Esophagus muscularis mucosa (tissue), 4 donors: ENCODE measurements at regions not wholly inside any gene's neighbourhood (a gene's known extent, or its start where the extent isn't known, plus 50 kb on each side); places are given as distances from the start of the nearest gene placed in this dataset.
A peak's percentile ranks its signal among the peaks of the same experiment; 100 is the strongest.

Experiments used
- DNase-seq: peaks from one replicate; pipeline ENCODE4 v3.0.0-alpha.2; 2017; ENCODE audit errors: extremely low spot score
- H3K27ac ChIP-seq, 4 donors: fragments of 200-600 bp; sonication (generic); replicated peaks in 1 of 4; 1 replicate in 3 of 4; 2 replicates in 1 of 4; pipeline ENCODE4 v1.5.1; 2016 to 2019; ENCODE audit warnings: mild to moderate bottlenecking in 1 of 4
- H3K27me3 ChIP-seq, 4 donors: fragments of 200-600 bp; sonication (generic); one replicate each; pipeline versions ENCODE4 v1.5.1 to v1.6.0; 2016 to 2019
- H3K36me3 ChIP-seq, 4 donors: fragments of 200-600 bp; sonication (generic); one replicate each; pipeline ENCODE4 v1.5.1; 2016 to 2019
- H3K4me1 ChIP-seq, 4 donors: fragments of 200-600 bp; sonication (generic); one replicate each; pipeline ENCODE4 v1.5.1; 2016 to 2019
- H3K4me3 ChIP-seq, 4 donors: fragments of 200-600 bp; sonication (generic); 1 replicate in 2 of 4; 2 replicates in 2 of 4; pipeline ENCODE4 v1.5.1; 2016 to 2019; ENCODE audit warnings: mild to moderate bottlenecking in 4 of 4, moderate library complexity in 1 of 4
- H3K9me3 ChIP-seq, 4 donors: fragments of 200-600 bp; sonication (generic); 1 replicate in 3 of 4; 2 replicates in 1 of 4; pipeline ENCODE4 v1.5.1; 2016 to 2019
- CTCF ChIP-seq, 3 experiments: fragments of 200-600 bp in 2 of 3; fragments of 450-650 bp in 1 of 3; sonication (generic) in 2 of 3; IDR thresholded peaks; one replicate each; pipeline ENCODE4 v1.5.1; 2017 to 2019; ENCODE audit warnings: antibody characterized with exemption in 3 of 3, mild to moderate bottlenecking in 2 of 3, moderate library complexity in 1 of 3
- EP300 ChIP-seq: sonication (generic); formaldehyde crosslinking; IDR thresholded peaks from one replicate; pipeline ENCODE4 v1.6.1; 2017; ENCODE audit warnings: antibody characterized with exemption
- POLR2A ChIP-seq: fragments of 450-650 bp; IDR thresholded peaks from one replicate; pipeline ENCODE4 v1.6.1; 2017; ENCODE audit warnings: antibody characterized with exemption, moderate library complexity, mild to moderate bottlenecking, low read depth
- POLR2AphosphoS5 ChIP-seq, 2 donors: sonication (generic); formaldehyde crosslinking; IDR thresholded peaks; one replicate each; pipeline ENCODE4 v1.6.1; 2017; ENCODE audit warnings: antibody characterized with exemption in 2 of 2
- WGBS: methylation state at CpG from one replicate; pipeline ENCODE4 v1.1.5; 2018; 5-methylcytosine and 5-hydroxymethylcytosine counted together
- intact Hi-C: fragments of 100-400 bp; cut with DNase I; formaldehyde crosslinking; loops from one replicate; pipeline ENCODE4 v1.15.1; 2023

DNA sequence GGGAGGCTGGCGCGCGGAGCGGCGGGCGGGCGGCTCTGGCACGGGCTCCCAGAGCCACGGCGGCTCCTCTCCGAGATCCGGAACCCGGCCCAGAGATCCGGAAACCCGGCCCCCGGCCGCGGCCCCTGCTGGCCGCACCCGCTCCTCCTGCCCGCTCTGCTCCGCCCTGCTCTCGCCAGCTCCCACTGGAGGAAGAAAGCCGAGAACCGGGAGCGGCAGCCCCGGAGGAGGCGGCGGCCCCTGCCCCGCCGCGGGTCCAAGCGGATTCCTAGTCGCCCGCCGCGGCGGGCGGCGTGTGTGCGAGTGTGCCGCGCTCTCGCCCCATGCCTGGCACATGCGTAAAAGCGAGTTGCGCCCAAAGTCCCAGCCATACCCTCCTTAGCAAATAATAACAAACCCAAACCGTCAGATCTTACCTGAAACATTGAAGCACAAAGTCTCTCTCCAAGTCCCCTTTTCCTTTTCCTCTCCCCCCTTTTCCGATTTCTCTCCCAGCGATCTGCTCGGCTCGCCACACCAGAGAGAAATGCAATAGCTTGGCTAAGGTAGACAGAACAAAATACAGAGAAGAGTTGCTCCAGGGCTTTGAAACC lies 108.7 kb upstream of the KCTD1 start:
- peak overlapping the region; percentile 85 to 90 (median 86) for H3K4me3 ChIP-seq
- no peaks in the 10 kb centered on the region for H3K27me3 ChIP-seq
- DNase-seq = no peak
- peaks cover 20 to 39% (median 28%) of the 10 kb centered on the region in 4 donors for H3K4me1 ChIP-seq
- WGBS = under 1% methylated on average over 11 of the region's 52 CpGs
- TF ChIP-seq CTCF (IDR thresholded peaks at IDR 0.05) (peak; percentile 9 to 46 (median 18)), POLR2A (no peak), POLR2AphosphoS5 (IDR thresholded peaks at IDR 0.05) (peak; percentile 19 to 60), EP300 (no peak)
- H3K27ac ChIP-seq = peak overlapping the region; percentile 84 to 96 (median 90)
- no peaks in the 10 kb centered on the region for H3K9me3 ChIP-seq
- H3K36me3 ChIP-seq = no peaks in the 10 kb centered on the region
- intact Hi-C loops = no loop called here

- intact Hi-C loops = no loop called here
- no peak for DNase-seq
- H3K36me3 ChIP-seq = no peaks in the 10 kb centered on the region
- TF ChIP-seq POLR2A (no peak), CTCF (IDR thresholded peaks at IDR 0.05) (no peak), POLR2AphosphoS5 (IDR thresholded peaks at IDR 0.05) (no peak), EP300 (no peak)
- H3K4me3 ChIP-seq = peak overlapping the region; percentile 85 to 90 (median 86)
- peak overlapping the region; percentile 84 to 96 (median 90) for H3K27ac ChIP-seq
- 0% methylated on average over 17 of the region's 68 CpGs for WGBS
- H3K9me3 ChIP-seq = no peaks in the 10 kb centered on the region
- H3K4me1 ChIP-seq = peaks cover 20 to 39% (median 28%) of the 10 kb centered on the region in 4 donors
- H3K27me3 ChIP-seq = no peaks in the 10 kb centered on the region
These were observed 108.1 kb upstream of the KCTD1 start for GRCh38 chr18:26656431-26656943.

- Histone ChIP-seq H3K27ac (peak overlapping the region; percentile 84 to 96 (median 90)), H3K9me3 (no peaks in the 10 kb centered on the region), H3K4me1 (peaks cover 20 to 39% (median 33%) of the 10 kb centered on the region in 4 donors), H3K27me3 (no peaks in the 10 kb centered on the region), H3K4me3 (peak overlapping the region; percentile 85 to 90 (median 86)), H3K36me3 (no peaks in the 10 kb centered on the region)
- intact Hi-C loops = no loop called here
- no peak for DNase-seq
- WGBS = under 1% methylated on average over 51 of the region's 58 CpGs
- peak in 1 of 3 experiments; percentile 36 for TF ChIP-seq CTCF (IDR thresholded peaks at IDR 0.05)
- TF ChIP-seq EP300 = no peak
- TF ChIP-seq POLR2A = no peak
- peak in 1 of 2 donors; percentile 46 for TF ChIP-seq POLR2AphosphoS5 (IDR thresholded peaks at IDR 0.05)
These were observed 107.4 kb upstream of the KCTD1 start for GRCh38 chr18:26655525-26656430.

DNA sequence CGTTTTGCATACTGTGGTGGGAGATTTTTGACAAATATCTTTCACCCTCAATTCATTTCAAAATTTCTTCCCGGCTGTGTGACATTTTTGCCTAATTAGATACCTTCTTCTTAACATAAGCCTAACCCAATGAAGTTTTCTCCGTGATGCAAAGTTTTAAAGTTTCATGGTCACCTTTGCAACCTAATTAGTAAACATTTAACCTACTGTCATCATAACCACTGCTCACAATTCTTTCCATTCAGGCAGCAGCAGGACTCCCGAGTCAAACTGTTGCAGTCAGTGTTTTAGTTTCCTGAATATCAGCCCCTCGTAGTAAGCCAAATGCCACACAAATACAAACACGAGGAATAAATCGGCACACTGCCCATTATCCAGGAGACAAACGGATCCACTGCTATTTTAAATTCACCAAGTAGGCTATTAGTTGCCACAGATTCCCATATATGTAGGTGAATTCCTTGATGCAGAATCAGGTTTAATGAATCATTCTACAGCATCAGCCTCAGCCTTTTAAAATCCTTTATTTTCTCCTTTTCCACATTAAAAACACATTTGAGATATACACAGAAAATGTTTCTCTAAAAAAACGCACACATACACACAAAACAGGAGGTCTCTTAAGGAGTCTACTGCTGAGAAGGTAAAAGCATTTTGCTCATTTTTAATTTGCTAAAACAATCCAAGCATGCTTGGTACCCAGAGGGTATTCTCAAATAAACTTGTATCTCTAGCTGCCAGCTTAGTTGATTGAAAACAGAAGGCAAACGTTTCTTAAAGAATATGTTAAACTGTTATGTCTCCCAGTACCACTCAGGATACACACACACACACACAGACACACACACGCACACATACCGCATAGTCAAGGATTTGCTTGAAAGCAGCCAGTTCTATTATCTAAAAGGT lies 106.5 kb upstream of the KCTD1 start:
- no peaks in the 10 kb centered on the region for H3K27me3 ChIP-seq
- 12% methylated on average over 12 of the region's 12 CpGs for WGBS
- peak overlapping the region; percentile 84 to 96 (median 90) for H3K27ac ChIP-seq
- H3K4me3 ChIP-seq = peak overlapping the region; percentile 85 to 90 (median 86)
- no peak for DNase-seq
- no peaks in the 10 kb centered on the region for H3K36me3 ChIP-seq
- intact Hi-C loops = loop anchor here (5.0 kb wide), 1 partner anchor 108 kb away; the partner anchor contains the start of gene KCTD1
- no peak for TF ChIP-seq EP300
- TF ChIP-seq POLR2A = no peak
- TF ChIP-seq CTCF (IDR thresholded peaks at IDR 0.05) = no peak
- no peak for TF ChIP-seq POLR2AphosphoS5 (IDR thresholded peaks at IDR 0.05)
- no peaks in the 10 kb centered on the region for H3K9me3 ChIP-seq
- peaks cover 20 to 39% (median 36%) of the 10 kb centered on the region in 4 donors for H3K4me1 ChIP-seq
